SK-N-SH (cell line): ENCODE measurements at regions not wholly inside any gene's neighbourhood (a gene's known extent, or its start where the extent isn't known, plus 50 kb on each side); places are given as distances from the start of the nearest gene placed in this dataset.

ENCODE experiments used
- CTCF ChIP-seq: fragments of 200-600 bp; sonication (generic); IDR thresholded peaks from 2 replicates; pipeline ENCODE4 v1.6.1; 2017; ENCODE audit warnings: antibody characterized with exemption, mild to moderate bottlenecking, moderate library complexity
- RAD21 ChIP-seq: IDR thresholded peaks from 2 replicates; pipeline ENCODE4 v1.6.1; 2012; ENCODE audit warnings: mild to moderate bottlenecking, low read length

GRCh38 chr21:38982096-38982495 lies 176.4 kb downstream of the ETS2 start:
- TF ChIP-seq RAD21 (no peak), CTCF (no peak)
